HG03095 (cell line): ENCODE measurements at regions not wholly inside any gene's neighbourhood (a gene's known extent, or its start where the extent isn't known, plus 50 kb on each side); places are given as distances from the start of the nearest gene placed in this dataset.
"Not testable (repeated sequence)": the region's sequence is repeated elsewhere in the genome, so short reads cannot be mapped to it uniquely, and the experiment has no call there.

Experiments used
- ATAC-seq: cut with Tn5 transposase; IDR thresholded peaks from one replicate; pipeline ENCODE4 v1.9.1; 2021; ENCODE audit warnings: moderate library complexity; ENCODE audit not compliant: unreplicated experiment

DNA sequence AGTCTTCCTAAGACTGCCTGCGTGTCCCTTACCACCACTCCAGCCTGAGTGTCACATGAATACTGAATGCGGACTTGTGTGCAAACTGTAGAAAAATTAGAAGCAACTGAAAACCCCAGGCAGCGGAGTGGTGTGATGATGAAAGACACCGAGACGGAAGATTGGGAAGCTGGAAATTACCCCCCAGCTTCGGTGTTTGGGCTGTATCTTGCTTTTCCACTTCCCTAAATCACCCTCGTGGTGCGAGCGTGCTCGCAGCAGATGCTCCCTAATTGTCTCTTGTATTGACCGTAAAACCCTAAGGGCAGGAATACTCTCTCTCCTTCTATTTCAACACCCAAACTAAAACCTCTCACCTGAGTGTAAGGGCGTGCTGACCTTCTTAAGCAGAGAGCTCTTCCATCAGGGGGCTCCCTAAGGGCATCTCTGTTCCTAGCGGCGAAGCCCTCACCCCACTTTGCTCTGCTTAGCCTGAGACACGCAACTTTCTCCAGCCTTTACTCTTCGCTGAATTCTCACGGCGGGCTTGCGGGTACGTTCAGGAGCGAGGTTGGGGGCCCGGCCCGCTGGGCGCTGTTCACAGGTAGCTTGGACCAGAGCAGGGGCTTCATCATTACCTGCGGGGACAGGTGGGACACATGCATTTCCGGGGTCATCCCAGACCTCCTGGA lies 62.4 kb downstream of the CRYBB2 start:
- ATAC-seq = no peak

DNA sequence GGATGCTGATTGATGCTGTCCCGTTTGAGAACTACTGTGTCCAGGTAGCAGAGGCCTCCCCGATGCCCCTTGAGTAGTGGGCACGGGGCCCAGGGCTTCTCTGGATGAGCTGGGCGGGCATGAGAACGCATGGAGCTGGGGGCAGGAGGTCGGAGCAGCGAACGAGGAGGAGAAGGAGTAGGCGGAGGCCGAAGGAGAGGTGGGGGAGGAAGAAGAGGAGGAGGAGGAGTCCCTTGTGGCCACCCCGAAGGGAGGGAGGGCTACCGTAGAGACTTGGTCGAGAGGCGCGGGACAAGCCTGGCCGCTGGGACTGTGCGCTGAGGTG lies 62.9 kb downstream of the CRYBB2 start:
- ATAC-seq = no peak

DNA sequence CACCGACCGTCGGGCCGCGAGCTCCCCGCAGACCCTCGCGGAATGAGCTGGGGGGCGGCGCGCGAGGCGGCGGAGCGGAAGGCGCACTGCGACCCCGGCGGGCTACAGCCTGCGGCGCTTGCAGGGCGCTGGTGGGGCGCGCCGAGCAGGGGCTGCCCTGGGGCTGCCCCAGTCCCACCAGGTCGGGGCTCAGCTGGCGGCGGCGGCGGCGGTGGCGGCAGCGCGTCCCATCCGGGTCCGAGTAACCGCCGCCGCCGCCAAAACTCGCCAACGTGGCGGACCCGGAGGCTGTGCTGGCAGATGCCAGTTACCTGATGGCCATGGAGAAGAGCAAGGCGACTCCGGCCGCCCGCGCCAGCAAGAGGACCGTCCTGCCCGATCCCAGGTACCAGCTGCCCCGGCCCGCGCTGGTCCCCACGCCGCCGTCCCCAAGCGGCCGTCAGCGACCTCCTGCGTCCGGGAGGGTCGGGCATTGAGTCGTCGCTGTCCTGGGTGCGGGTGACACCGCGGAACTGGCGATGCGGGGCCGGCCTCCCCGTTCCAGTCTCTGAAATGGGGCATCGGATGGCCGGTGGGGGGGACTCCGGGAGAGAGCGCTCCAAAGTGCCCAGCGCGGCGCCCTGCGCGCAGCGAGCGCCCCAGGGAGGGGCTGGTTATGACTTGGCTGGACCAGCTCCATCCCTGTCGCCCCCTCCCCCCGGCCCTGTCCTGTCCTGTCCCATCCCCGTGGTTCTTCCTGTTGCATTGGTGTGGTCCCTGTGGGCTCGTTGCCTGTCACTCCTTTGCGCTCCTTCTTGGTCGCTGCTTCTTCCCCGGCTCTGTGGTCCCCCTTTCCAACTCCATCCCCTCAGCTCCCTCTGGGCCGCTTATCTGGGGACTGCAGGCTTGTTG lies 63.5 kb downstream of the CRYBB2 start:
- ATAC-seq = no peak

DNA sequence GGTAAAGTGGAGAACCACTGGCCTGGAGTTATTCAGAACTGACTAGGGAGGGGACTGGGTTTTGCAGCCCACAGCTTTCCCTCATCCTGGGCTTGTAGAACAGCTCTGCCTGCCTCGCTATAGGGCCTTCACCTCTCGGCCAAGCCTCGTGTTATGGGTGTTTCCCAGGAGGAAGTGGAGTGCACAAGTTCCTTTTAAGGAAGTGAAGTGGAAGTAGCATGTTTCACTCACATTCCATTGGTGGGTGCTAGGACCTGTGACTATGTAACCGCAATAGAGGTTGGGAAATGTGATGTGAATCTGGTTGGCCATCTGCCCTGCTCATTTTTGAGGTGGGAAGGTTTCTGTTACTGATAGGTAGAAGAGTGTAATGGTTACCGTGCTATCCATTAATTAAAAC lies 69.0 kb downstream of the CRYBB2 start:
- ATAC-seq = not testable (repeated sequence)

DNA sequence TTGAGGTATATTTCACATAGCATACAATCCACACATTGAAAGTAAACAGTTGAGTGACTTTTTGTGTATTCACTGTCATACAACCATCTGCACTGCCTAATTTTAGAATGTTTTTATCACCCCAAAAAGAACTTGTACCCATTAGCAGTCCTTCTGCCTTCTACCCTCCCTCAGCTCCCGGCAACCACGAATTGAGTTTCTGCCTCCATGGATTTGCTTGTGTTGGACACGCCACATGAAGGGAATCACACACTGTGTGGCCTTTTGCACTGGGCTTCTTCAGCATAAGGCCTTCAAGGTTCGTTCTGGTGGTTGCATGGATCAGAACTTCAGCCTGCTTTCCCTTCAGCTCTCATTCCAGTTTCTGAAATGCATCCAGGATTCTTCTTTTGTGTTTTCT lies 82.5 kb downstream of the CRYBB2 start:
- ATAC-seq = not testable (repeated sequence)

DNA sequence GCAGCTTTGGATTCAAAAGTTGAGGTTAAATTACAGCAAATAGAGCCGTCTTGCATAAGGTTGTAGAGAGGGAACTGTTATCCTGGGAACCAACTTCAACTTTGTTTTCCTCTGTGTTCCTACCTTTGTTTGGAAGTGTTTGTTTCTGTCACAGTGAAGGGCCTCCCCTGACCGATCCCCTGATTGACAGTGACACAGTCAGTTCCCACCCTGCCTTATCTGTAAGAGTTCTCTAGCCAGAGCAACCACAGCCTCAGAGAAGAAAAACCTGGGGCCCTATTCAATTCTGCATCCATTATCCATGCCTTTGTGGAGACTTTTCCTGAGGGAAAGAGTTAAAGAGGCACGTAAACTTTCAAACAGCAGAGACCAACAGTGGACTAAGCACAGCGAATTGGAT lies 90.1 kb downstream of the CRYBB2 start:
- not testable (repeated sequence) for ATAC-seq

DNA sequence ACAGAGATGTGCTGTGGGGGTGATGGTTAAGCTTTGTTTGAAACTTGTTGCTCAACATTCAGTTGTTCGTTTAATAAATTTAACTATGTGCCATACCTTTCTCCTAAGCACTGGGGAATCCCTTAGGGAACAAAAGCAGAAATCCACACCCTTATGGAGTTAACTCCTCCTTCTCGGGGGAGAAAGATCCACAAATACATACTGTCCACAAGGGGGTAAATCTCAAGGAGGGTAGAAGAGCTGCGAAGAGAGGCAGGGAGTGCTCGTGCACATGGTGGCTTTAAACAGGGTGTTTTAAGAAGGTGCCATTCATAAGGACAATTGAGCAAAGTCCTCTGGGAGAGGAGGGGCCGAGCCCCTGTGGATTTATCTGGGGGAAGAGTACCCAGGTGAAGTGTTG lies 92.5 kb downstream of the CRYBB2 start:
- ATAC-seq = not testable (repeated sequence)

DNA sequence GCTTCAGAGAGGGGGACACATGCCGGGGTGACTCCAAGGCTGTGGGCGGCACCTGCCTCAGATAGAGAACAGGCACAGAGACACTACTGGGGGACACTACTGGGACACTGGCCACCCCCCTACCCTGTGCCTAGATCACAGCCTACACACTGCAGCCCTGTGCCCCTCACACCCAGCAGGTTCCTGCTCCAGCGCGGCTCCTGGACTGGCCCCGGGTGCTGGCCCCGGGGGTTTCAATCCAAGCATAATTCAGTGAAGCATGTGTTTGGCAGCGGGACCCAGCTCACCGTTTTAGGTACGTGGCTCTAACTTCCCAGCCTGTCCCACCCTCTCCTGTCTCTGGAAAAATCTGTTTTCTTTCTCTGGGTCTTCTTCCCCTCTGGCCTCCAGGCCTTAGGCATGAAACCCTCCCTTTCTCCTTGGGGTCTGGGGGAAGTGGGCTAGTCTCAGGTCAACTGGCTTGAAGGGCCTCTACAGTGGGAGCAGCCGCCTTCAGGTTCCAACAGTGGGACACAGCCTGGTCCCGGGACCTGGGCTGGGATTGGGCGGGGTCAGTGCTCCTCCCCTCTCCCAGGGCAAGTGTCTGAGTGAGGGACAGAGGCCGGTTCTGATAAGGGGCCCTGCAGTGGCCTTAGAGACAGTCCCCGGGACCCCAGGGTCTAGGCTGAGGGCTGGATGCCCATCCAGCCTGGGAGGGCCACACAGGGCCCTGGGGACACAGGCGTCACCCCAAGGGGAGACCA lies 98.8 kb downstream of the CRYBB2 start:
- no peak for ATAC-seq

DNA sequence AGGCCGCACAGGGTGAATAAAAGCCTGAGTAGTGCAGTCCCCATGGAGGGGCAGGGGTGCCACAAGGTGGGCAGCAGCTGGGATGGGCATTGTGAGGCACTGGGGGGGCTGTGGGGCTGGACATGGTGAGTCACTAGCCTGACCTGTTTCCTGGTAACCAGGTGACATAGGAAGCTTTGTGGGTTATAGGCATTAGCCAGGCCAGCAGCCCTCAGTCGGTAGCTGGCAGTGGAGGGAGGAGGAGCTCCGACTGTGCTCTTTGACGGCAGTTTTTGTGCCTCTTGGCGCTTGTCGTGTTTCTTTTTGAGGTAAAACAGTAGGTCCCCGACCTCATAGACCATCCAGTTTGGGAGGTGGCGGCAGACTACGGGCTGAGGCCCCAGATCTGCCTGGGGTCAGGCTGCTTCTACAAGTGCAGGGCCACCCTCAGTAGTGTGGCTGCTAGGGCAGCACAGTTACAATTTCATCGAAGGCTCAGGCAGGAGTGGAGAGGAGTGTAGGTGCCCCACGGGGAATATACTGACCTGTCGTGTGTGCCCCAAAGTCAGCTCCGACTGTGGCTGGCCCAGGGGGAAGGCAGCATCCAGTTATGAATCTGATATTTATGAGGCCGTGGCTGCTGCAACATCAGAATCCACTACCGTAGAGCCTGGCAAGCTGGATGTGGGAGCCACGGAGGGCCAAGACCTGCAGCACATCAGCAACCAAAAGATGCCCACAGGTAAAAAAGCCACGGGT lies 107.7 kb downstream of the CRYBB2 start:
- ATAC-seq = no peak

DNA sequence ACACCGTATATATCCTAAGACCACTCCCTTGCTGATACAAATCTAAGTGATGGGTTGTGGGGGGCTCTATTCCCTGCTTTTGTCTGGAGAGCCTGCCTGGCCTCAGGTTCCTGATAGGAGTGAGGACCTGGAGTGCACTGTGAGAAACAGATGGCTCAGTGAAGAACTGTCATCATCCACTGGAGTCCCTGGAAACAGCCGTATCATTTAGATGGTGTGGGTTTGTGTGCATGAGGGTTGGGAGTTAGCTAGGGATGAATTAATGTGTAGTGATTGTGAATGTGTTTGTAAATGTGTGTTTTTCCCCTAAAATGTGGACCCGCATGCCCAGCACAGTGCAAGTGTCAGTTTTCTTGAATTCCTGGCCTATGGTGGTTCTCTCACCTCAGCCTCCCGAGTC lies 111.6 kb downstream of the CRYBB2 start:
- ATAC-seq = no peak

DNA sequence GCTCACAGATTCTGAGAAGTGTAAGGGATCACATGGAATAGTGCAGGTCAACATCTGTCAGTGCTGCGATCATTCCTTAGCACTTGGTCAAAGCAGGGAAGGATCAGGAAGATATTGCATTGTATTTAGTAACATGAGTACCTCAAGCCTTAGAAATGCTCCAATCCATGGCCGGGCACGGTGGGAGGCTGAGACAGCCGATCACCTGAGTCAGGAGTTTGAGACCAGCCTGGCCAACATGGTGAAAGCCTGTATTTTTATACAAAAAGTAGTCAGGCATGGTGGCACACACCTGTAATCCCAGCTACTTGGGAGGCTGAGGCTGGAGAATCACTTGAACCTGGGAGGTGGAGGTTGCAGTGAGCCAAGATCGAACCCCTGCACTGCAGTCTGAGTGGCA lies 112.5 kb downstream of the CRYBB2 start:
- ATAC-seq = not testable (repeated sequence)

DNA sequence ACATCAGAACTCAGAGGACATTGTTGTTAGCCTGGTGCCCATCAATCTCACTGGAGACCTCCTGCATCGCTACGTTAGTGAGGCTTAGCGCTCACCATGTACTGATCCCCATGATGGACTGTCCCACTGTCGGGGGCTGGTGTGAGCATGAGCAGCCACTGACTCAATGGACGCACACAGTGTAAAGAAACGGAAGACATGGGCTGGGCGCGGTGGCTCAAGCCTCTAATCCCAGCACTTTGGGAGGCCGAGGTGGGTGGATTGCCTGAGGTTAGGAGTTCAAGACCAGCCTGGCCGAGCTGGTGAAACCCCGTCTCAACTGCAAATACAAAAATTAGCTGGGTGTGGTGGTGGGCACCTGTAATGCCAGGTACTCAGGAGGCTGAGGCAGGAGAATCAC lies 112.9 kb downstream of the CRYBB2 start:
- no peak for ATAC-seq

DNA sequence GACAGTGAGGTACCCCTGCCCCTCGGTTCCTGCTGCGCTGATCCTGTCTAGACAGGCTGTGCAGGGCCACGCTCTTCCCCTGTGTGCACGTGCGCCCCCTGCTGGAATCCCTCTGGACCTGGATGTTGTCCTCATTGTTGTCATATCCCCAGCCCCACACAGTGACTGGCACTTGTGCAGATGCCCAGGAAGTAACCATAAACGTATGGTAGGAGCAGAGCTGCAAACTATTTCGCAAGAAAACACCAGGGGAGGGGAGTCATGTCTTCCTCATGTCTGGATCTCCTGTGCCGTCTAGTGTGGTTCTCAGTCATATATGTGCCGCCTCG lies 114.7 kb downstream of the CRYBB2 start:
- no peak for ATAC-seq

DNA sequence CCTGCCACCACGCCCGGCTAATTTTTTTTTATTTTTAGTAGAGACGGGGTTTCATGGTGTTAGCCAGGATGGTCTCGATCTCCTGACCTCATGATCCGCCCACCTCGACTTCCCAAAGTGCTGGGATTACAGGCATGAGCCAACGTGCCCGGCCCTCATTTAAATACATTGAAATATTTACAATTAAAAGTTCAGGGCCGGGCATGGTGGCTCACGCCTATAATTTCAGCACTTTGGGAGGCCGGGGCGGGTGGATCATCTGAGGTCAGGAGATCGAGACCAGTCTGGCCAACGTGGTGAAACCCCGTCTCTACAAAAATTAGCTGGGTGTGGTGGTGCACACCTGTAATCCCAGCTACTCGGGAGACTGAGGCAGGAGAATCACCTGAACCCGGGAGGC lies 115.2 kb downstream of the CRYBB2 start:
- ATAC-seq = not testable (repeated sequence)

DNA sequence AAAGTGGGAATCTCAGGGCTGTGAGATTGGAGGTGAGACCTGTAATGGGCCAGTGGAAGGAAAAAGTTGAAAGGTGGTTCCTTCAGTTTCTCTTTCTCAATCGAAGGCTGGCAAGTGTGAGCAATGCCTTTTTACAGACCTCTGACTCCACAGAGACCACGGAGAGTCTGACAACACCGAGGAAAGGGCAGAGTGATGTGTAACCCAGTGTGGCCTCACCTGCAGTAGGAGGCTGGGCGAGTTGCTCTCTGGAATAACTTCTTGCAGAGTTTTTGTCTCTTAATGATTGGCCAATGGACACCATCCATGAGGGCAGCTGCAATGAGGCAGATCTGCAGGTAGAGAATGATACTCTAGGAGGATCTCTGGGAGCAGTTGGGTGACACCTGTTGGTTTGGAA lies 115.8 kb downstream of the CRYBB2 start:
- ATAC-seq = not testable (repeated sequence)

DNA sequence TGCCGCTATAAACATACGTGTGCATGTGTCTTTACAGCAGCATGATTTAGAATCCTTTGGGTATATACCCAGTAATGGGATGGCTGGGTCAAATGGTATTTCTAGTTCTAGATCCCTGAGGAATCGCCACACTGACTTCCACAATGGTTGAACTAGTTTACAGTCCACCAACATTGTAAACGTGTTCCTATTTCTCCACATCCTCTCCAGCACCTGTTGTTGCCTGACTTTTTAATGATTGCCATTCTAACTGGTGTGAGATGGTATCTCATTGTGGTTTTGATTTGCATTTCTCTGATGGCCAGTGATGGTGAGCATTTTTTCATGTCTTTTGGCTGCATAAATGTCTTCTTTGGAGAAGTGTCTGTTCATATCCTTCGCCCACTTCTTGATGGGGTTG lies 121.1 kb downstream of the CRYBB2 start:
- ATAC-seq = not testable (repeated sequence)

DNA sequence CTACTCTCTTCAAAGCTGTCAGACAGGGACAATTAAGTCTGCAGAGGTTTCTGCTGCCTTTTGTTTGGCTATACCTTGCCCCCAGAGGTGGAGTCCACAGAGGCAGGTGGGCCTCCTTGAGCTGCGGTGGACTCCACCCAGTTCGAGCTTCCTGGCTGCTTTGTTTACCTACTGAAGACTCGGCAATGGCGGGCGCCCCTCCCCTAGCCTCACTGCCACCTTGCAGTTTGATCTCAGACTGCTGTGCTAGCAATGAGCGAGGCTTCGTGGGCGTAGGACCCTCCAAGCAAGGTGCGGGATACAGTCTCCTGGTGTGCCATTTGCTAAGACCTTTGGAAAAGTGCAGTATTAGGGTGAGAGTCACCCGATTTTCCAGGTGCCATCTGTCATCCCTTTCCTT lies 124.9 kb downstream of the CRYBB2 start:
- ATAC-seq = not testable (repeated sequence)

DNA sequence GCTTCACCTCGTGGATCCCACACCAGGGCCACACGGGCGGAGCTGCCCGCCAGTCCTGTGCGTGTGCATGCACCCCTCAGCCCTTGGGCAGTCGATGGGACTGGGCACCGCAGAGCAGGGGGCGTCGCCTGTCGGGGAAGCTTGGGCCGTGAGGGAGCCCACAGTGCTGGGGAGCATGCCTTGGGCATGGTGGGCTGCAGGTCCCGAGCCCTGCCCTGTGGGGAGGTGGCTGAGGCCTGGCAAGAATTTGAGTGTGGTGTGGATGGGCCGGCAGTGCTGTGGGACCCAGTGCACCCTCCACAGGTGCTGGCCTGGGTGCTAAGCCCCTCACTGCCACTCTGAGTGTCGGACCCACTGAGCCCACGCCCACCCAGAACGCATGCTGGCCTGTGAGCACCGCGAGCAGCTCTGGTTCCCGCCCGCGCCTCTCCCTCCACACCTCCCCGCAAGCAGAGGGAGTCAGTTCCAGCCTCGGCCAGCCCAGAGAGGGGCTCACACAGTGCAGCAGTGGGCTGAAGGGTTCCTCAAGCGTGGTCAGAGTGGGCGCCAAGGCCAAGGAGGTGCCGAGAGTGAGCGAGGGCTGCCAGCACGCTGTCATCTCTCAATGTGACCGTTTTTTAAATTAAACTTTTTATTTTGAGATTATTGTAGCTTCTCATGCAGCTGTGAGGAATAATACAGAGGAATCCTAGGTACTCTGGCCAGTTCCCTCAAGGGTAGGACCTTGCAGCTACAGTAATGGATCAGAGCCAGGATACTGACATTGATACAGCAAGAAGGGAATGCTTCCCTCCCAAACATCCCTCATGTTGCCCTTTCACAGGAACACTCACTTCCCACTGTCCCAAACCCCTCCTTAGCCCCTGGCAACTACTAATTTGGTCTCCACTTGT lies 127.7 kb downstream of the CRYBB2 start:
- ATAC-seq = no peak

DNA sequence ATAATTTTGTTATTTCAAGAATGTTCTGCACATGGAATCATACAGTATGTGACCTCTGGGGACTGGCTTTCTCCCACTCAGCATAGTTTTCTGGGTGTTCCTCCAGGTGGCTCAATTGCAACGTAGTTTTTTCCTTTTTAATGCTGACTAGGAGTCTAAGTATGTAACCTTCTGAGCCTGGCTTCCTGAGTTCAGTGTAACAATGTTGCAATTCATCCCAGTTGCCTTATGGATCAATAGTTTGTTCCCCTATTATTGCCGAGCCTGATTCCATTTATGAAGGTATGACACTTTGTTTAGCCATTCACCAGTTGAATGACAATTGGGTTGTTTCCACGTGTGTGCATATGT lies 128.3 kb downstream of the CRYBB2 start:
- ATAC-seq = no peak

DNA sequence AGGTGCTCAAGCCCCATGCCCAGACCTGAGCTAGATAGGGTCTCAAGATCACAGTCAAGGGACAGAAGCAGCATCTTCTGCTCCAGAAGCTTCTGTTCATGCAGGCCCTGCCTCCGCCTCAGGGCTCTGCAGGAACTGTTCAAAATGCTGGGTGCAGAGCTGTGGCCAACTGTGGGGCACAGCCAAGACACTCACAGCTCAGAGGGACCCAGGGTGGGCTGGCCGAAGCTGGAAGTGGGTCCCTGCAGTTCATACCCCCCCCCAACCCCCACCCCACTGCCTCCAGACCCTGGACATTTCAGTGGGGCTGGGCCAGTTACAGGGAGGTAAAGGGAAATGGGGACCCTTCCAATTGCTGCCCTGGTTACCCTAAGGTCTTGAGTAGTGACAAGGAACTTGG lies 129.0 kb downstream of the CRYBB2 start:
- ATAC-seq = no peak
